DOHH2 (cell line): ENCODE measurements at regions not wholly inside any gene's neighbourhood (a gene's known extent, or its start where the extent isn't known, plus 50 kb on each side); places are given as distances from the start of the nearest gene placed in this dataset.

Source experiments
- H3F3A ChIP-seq: fragments of 200-600 bp; sonication (generic), shearing (Covaris generic); 2 replicates; pipeline ENCODE4 v1.6.0; 2016; ENCODE audit warnings: antibody characterized with exemption, mild to moderate bottlenecking; ENCODE audit not compliant: control insufficient read depth, insufficient read depth
- H3K27ac ChIP-seq: fragments of 200-600 bp; sonication (generic); 2 replicates; pipeline ENCODE4 v1.5.1; 2014; ENCODE audit warnings: low read depth, mild to moderate bottlenecking, low read length, moderate library complexity
- H3K27me3 ChIP-seq: fragments of 200-600 bp; sonication (generic); 2 replicates; pipeline ENCODE4 v1.6.1; 2014; ENCODE audit warnings: mild to moderate bottlenecking, low read length, mixed read lengths; ENCODE audit not compliant: control insufficient read depth
- H3K36me3 ChIP-seq: fragments of 200-600 bp; sonication (generic); 2 replicates; pipeline ENCODE4 v1.6.1; 2014; ENCODE audit warnings: mild to moderate bottlenecking, low read length, moderate library complexity, mixed read lengths; ENCODE audit not compliant: control insufficient read depth
- H3K4me1 ChIP-seq: fragments of 200-600 bp; sonication (generic); 2 replicates; pipeline ENCODE4 v1.6.1; 2014; ENCODE audit warnings: mild to moderate bottlenecking, low read length, mixed read lengths; ENCODE audit not compliant: control insufficient read depth
- H3K4me2 ChIP-seq: fragments of 200-600 bp; sonication (generic); 2 replicates; pipeline ENCODE4 v1.6.0; 2014; ENCODE audit warnings: mild to moderate bottlenecking, low read length, moderate library complexity
- H3K4me3 ChIP-seq: fragments of 200-600 bp; sonication (generic); 2 replicates; pipeline ENCODE4 v1.5.1; 2014; ENCODE audit warnings: mild to moderate bottlenecking, low read length, mixed read lengths
- H3K79me2 ChIP-seq: fragments of 200-600 bp; sonication (generic); 2 replicates; pipeline ENCODE4 v1.6.1; 2014; ENCODE audit warnings: mild to moderate bottlenecking, low read length, mixed read lengths; ENCODE audit not compliant: control insufficient read depth
- H3K9me2 ChIP-seq: fragments of 200-600 bp; sonication (generic); replicated peaks from 2 replicates; pipeline ENCODE4 v1.6.1; 2014; ENCODE audit warnings: mild to moderate bottlenecking, low read length, mixed read lengths; ENCODE audit not compliant: control insufficient read depth
- H3K9me3 ChIP-seq: fragments of 200-600 bp; sonication (generic); 2 replicates; pipeline ENCODE4 v1.6.1; 2014; ENCODE audit warnings: antibody characterized with exemption, low read length, mixed read lengths; ENCODE audit not compliant: control insufficient read depth, insufficient read depth
- H4K20me1 ChIP-seq: fragments of 200-600 bp; sonication (generic); 2 replicates; pipeline ENCODE4 v1.6.0; 2014; ENCODE audit warnings: low read depth, mild to moderate bottlenecking, antibody characterized with exemption, low read length, moderate library complexity; ENCODE audit not compliant: control insufficient read depth, insufficient read depth
- EZH2phosphoT487 ChIP-seq: fragments of 200-600 bp; sonication (generic); IDR thresholded peaks from 2 replicates; pipeline ENCODE4 v1.6.1; 2017; ENCODE audit warnings: borderline replicate concordance, mild to moderate bottlenecking, antibody characterized with exemption, low read length, moderate library complexity, mixed read lengths
- TF ChIP-seq, protein P1 (sequence below): fragments of 200-600 bp; sonication (generic); IDR thresholded peaks from one replicate; pipeline ENCODE4 v1.5.1; 2014; ENCODE audit warnings: antibody characterized with exemption, mild to moderate bottlenecking, low read depth, low read length; ENCODE audit not compliant: poor library complexity, severe bottlenecking

DNA sequence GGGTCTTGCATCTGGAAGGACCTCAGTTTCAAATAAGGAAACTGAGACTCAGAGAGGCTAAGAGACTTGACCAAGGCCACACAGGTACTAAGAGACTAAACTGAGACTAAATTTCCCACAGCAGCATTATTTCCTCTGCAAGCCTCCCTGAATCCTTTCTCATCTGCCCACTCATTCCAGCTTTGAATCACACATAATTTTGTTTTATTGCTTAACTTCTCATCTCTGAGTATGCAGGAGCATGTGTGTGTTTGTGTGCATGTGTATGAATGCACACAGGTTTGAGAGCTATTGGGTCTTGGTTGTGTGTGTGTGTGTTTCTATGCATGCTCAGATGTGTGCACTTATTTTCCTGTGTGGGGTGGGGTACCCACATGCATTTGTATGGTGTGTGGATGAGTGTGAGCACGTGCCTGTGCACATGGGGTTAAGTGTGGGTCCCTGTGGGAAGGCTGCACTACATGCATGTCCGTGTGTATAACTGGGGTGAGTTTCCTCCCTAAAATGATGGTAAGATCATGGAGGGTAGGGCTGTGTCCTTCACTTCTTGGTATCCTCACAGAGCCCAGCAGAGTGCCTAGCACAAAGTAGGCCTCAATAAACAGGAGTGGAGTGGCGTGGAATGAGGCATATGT is 74.4 kb upstream of the ZC3H12A start:
- no peaks in the 10 kb centered on the region for H3K9me3 ChIP-seq
- no peaks in the 10 kb centered on the region for H3K79me2 ChIP-seq
- H3F3A ChIP-seq = no peaks in the 10 kb centered on the region
- H3K4me1 ChIP-seq = no peaks in the 10 kb centered on the region
- TF ChIP-seq, protein P1, sequence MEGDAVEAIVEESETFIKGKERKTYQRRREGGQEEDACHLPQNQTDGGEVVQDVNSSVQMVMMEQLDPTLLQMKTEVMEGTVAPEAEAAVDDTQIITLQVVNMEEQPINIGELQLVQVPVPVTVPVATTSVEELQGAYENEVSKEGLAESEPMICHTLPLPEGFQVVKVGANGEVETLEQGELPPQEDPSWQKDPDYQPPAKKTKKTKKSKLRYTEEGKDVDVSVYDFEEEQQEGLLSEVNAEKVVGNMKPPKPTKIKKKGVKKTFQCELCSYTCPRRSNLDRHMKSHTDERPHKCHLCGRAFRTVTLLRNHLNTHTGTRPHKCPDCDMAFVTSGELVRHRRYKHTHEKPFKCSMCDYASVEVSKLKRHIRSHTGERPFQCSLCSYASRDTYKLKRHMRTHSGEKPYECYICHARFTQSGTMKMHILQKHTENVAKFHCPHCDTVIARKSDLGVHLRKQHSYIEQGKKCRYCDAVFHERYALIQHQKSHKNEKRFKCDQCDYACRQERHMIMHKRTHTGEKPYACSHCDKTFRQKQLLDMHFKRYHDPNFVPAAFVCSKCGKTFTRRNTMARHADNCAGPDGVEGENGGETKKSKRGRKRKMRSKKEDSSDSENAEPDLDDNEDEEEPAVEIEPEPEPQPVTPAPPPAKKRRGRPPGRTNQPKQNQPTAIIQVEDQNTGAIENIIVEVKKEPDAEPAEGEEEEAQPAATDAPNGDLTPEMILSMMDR = no peak
- no peak for TF ChIP-seq EZH2phosphoT487
- H4K20me1 ChIP-seq = no peaks in the 10 kb centered on the region
- no peak overlapping the region for H3K27ac ChIP-seq
- no peaks in the 10 kb centered on the region for H3K9me2 ChIP-seq
- no peak overlapping the region for H3K4me2 ChIP-seq
- H3K36me3 ChIP-seq = no peaks in the 10 kb centered on the region
- no peak overlapping the region for H3K4me3 ChIP-seq
- peaks cover 8% of the 10 kb centered on the region; the same call in 1 of the 2 replicates for H3K27me3 ChIP-seq

DNA sequence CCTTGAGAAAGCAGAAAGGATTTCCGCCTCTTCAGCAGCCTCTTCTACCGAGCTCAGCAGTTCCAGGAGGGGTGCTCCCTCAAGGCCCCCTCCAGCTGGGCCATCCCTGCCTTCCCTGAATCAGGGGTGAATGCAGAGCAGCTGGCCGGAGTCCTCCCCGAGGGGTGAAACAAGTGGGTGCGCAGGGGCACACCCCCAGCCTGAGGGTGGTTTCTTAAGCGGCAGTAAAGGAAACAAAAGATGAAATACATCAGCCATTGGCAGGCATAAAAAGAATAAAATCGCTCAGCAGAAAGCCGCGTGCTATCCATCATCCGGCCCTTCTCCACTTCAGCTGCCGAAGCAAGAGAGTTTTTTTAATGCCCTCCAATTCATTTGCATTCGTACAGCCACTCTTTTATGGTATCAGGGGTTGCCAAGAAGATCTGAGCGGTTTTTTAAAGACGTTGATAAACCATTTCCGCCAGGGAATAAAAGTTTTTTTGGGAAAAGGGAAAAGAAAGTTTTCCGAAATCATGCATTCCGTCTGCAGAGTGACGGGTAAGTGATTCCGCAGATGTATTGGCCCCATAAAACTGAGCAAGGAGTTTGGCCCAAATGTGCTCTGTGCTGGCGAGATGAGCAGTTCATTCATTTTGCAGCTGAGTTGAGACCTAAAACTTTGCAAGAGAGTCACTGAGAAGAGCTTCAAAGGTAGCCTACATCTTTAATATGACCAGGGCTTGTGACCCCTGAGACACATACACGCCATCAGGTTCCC is 73.7 kb upstream of the ZC3H12A start:
- no peaks in the 10 kb centered on the region for H3K79me2 ChIP-seq
- no peak overlapping the region for H3K27ac ChIP-seq
- H3K36me3 ChIP-seq = no peaks in the 10 kb centered on the region
- H3F3A ChIP-seq = no peaks in the 10 kb centered on the region
- peaks cover 3% of the 10 kb centered on the region; the same call in 1 of the 2 replicates for H3K27me3 ChIP-seq
- no peak overlapping the region for H3K4me2 ChIP-seq
- no peaks in the 10 kb centered on the region for H3K4me1 ChIP-seq
- no peak for TF ChIP-seq EZH2phosphoT487
- TF ChIP-seq, protein P1 = no peak
- H3K9me3 ChIP-seq = no peaks in the 10 kb centered on the region
- H3K4me3 ChIP-seq = no peak overlapping the region
- no peaks in the 10 kb centered on the region for H3K9me2 ChIP-seq
- no peaks in the 10 kb centered on the region for H4K20me1 ChIP-seq

DNA sequence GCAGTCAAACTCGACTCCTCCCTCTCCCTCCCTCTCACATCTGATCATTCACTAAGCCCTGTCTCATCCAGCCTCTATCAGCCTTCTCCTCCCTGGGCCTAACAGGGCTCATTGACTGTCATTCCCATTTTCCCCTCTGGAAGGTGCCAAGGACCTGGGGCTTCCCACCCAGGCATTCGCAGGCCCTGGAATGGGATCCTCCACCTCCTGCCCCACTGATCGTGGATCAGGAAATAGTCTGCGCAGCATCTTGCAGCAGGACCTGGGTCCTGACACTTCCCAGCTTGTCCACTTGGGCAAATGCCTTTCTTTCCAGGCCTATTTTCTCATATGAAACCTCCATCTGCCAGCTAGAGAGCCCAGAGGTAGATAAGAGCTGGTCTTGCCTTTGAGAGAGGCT is 71.2 kb upstream of the ZC3H12A start:
- Histone ChIP-seq H3K4me2 (no peak overlapping the region), H3K36me3 (no peaks in the 10 kb centered on the region), H3K4me3 (no peak overlapping the region), H3K4me1 (no peaks in the 10 kb centered on the region), H3F3A (no peaks in the 10 kb centered on the region), H3K9me3 (no peaks in the 10 kb centered on the region), H3K27me3 (peaks cover 10% of the 10 kb centered on the region; the same call in 1 of the 2 replicates), H3K27ac (no peak overlapping the region), H3K9me2 (no peaks in the 10 kb centered on the region), H4K20me1 (no peaks in the 10 kb centered on the region), H3K79me2 (no peaks in the 10 kb centered on the region)
- TF ChIP-seq EZH2phosphoT487 = no peak
- TF ChIP-seq, protein P1 = no peak
